VCaP (cell line): ENCODE measurements at regions not wholly inside any gene's neighbourhood (a gene's known extent, or its start where the extent isn't known, plus 50 kb on each side); places are given as distances from the start of the nearest gene placed in this dataset.
A peak's percentile ranks its signal among the peaks of the same experiment; 100 is the strongest.
"Not testable (repeated sequence)": the region's sequence is repeated elsewhere in the genome, so short reads cannot be mapped to it uniquely, and the experiment has no call there.

ENCODE experiments used
- H3K27ac ChIP-seq: fragments of 450-650 bp; 2 replicates; pipeline ENCODE4 v1.5.1; 2017
- TF ChIP-seq, protein P1 (sequence below): fragments of 450-650 bp; conservative IDR thresholded peaks from 2 replicates; pipeline ENCODE4 v1.5.1; 2017; ENCODE audit warnings: mild to moderate bottlenecking, moderate library complexity

DNA sequence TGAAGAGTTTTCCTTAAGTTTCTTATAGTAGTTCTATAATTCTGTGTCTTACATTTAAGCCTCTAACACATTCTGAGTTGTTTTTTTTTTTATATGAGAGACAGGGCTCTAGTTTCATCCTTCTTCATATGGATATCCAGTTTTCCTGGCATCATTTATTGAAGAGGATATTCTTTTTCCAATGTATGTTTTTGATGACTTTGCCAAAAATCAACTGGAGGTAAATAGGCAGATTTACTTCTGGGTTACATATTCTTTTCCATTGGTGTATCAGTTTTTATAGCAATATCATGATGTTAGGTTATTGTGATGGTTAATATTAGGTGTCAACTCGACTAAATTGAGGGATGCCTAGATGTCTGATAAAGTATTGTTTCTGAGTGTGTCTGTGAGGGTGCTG lies 650.7 kb upstream of the GRID2 start:
- H3K27ac ChIP-seq = no peak overlapping the region
- TF ChIP-seq, protein P1, sequence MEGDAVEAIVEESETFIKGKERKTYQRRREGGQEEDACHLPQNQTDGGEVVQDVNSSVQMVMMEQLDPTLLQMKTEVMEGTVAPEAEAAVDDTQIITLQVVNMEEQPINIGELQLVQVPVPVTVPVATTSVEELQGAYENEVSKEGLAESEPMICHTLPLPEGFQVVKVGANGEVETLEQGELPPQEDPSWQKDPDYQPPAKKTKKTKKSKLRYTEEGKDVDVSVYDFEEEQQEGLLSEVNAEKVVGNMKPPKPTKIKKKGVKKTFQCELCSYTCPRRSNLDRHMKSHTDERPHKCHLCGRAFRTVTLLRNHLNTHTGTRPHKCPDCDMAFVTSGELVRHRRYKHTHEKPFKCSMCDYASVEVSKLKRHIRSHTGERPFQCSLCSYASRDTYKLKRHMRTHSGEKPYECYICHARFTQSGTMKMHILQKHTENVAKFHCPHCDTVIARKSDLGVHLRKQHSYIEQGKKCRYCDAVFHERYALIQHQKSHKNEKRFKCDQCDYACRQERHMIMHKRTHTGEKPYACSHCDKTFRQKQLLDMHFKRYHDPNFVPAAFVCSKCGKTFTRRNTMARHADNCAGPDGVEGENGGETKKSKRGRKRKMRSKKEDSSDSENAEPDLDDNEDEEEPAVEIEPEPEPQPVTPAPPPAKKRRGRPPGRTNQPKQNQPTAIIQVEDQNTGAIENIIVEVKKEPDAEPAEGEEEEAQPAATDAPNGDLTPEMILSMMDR = no peak

- TF ChIP-seq, protein P1 = no peak
- H3K27ac ChIP-seq = no peak overlapping the region
Measured at GRCh38 chr4:91681091-91681490, 622.7 kb upstream of the GRID2 start.

- TF ChIP-seq, protein P1 = no peak
- no peak overlapping the region for H3K27ac ChIP-seq
Measured at GRCh38 chr4:91681544-91681943, 622.2 kb upstream of the GRID2 start.

- TF ChIP-seq, protein P1 = no peak
- H3K27ac ChIP-seq = no peak overlapping the region
Measured at GRCh38 chr4:91684955-91685354, 618.8 kb upstream of the GRID2 start.

DNA sequence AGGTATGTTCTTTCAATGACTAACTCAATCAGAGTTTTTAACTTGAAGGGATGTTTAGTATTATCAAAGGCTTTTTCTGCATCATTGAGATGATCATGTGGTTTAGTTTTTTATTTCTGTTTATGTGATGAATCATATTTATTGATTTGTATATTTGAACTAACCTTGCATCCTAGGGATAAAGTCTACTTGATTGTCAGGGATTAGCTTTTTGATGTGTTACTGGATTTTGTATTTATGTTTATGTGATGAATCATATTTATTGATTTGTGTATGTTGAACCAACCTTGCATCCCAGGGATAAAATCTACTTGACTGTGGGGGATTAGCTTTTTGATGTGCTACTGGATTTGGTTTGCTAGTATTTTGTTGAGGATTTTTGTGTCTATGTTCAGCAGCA lies 615.4 kb upstream of the GRID2 start:
- H3K27ac ChIP-seq = no peak overlapping the region
- TF ChIP-seq, protein P1 = no peak

DNA sequence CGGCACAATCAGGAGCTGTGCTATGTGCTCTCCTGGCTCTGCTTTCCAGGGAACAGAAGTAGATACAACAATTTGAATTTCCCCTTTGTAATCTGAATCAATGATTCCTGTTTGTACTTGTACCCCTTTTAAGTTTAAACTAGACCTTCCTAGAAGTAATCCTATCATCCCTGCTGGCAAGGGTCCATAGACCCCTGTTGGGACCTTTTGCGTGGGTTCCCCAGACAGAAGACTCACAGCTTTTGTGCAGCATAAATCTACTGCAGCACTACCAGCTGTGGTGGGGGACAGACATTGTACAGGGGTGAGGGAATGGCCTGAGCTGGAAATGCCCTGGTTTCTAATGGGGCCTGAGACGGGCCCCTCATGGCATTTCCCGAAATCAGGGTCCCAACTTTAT lies 604.1 kb upstream of the GRID2 start:
- not testable (repeated sequence) for H3K27ac ChIP-seq

DNA sequence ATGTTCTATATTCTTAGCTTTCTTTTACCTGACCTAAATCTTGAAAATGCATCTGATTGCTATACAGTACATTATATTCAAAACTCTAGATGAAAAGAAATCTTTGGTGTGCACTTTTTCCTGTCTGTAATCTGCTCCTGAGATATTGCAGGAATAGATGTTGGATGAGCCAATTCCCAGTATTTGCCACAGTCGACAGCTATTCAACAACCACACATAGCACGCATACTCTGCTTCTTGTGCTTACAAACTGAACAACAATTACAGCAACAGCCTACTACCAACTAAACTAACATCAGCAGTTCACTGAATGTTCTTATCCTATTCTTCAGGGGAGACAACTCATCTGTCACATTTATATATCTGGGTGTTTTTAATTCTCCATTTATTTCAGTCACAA lies 573.9 kb upstream of the GRID2 start:
- TF ChIP-seq, protein P1 = no peak
- H3K27ac ChIP-seq = no peak overlapping the region

GRCh38 chr4:91734682-91735081 lies 569.1 kb upstream of the GRID2 start:
- no peak overlapping the region for H3K27ac ChIP-seq
- TF ChIP-seq, protein P1 = peak; percentile 74

DNA sequence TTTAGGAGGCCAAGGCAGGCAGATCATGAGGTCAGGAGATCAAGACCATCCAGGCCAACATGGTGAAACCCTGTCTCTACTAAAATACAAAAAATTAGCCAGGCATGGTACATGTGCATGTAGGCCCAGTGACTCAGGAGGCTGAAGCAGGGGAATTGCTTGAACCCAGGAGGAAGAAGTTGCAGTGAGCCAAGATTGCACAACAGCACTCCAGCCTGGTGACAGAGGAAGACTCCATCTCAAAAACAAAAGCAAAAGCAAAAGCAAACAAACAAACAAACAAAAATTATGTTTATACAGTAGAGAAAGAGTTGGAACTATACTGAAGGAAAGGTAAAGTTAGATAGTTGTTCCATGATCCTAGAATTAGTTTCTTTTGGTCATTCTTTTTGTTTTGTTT lies 564.9 kb upstream of the GRID2 start:
- H3K27ac ChIP-seq = not testable (repeated sequence)
